HG03571 (cell line): ENCODE measurements at regions not wholly inside any gene's neighbourhood (a gene's known extent, or its start where the extent isn't known, plus 50 kb on each side); places are given as distances from the start of the nearest gene placed in this dataset.

Experiments used
- ATAC-seq: cut with Tn5 transposase; IDR thresholded peaks from one replicate; pipeline ENCODE4 v1.9.1; 2021; ENCODE audit not compliant: unreplicated experiment

DNA sequence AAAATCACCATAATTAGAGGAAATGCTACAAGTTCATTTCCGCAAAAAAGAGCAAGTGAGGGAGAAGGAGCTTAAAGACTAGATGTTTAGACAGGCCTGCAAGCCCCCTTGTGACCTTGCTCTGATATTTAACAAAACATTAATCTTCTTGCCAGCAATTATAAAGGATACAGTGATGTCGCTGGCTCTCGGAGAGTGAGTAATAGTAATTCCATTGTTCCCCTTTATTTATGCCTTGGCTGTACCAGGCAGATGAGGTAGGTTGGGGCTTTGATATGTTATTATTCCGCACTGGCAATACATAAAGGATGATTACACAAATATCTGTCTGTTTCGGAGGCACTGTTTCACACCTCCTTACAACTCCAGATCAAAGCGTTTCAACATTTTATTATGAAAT lies 204.8 kb upstream of the SALL1 start:
- ATAC-seq: no peak

- no peak for ATAC-seq
These were observed 204.1 kb upstream of the SALL1 start for GRCh38 chr16:51355195-51355594.

DNA sequence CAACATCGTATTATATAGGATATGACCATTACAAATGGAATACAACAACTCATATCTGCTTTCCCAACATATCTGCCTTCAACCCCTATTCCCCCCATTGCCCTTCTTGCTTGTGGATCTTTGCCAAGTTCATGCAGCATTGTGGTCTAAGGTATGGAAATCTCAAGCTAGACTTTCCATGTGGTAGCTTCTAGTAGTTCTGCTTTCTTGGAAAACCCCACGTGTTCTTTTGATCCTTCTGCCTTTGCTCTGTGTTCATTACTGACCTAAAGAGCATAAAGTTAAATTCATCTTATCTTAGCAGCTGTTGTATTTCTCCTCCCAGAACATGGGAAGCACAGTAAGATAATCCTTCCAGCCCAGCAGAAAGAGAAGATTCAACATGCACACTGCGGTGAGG lies 202.0 kb upstream of the SALL1 start:
- ATAC-seq: no peak

GRCh38 chr16:51349626-51350025 lies 198.6 kb upstream of the SALL1 start:
- no peak for ATAC-seq

DNA sequence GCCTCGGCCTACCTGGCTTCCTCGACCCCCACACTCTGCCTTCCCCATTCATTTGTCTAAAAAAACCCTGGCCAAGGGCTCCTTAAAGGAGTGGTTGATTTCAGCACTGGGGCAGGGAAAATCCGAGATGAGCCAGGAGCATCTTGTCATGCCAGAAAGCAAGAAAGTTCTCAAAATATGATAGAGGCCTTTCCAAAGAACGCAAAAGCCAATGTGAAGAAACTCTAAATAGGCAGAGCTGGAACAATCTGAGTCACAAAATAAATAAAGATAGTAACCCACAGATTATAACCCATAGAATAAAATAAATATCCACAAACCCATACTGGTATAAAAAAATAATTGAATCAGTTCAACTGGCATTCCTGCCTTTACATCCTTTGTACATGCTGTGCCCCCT lies 192.3 kb upstream of the SALL1 start:
- ATAC-seq: no peak

DNA sequence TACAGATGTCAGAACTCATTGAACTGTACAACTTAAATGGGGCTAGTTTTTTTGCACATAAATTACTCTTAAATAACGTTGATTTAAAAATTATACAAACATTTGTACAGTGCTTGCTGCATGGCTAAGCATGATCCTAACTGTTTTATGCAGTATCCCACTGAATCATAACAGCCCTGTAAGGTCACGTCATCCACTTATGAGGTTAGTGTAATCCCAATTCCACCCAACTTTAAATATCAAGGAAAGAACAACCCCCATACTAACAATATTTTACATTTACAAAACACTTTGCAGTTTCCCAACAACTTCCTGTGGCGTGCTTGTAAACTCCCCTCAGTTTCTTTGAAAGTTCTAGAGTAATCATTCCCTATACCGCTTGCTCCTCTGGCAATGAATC lies 190.1 kb upstream of the SALL1 start:
- no peak for ATAC-seq

DNA sequence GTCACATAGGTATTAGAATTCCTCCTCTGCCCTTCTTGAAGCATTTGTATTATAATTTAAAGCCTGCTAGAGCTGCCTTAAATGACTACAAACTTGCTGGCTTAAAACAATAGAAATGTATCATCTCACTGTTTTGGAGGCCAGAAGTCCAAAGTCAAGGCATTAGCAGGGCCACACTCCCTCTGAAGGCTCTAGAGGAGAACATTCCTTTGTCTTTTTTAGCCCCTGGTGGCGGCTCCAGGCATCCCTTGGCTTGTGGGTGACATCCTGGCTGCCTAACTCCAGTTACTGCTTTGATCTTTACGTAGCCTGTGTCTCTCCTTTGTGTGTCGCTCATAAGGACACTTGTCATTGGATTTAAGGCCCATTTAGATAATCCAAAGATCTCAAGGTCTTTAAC lies 186.6 kb upstream of the SALL1 start:
- no peak for ATAC-seq

GRCh38 chr16:51328733-51329132 lies 177.7 kb upstream of the SALL1 start:
- ATAC-seq: no peak

GRCh38 chr16:51327001-51327400 lies 175.9 kb upstream of the SALL1 start:
- no peak for ATAC-seq

GRCh38 chr16:51326131-51326856 lies 175.2 kb upstream of the SALL1 start:
- no peak for ATAC-seq

DNA sequence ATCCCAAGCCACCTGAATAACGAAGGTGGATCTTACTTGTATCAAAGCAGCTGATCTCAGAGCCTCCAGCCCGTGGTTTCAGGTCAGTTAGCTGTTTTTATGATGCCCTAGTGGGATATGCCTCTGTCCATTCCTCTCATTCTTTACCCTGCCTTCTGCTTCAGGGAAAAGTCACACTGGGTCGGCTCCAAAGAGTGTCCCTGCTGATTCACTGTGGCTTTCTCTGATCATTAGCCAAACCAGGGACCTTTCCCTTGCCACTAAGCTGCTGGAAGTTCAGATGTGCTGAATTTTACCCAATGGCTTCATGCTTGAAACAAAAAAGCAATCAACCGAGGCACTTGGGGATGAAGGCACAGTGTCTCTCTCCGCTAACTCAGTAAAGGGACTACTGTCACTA lies 170.2 kb upstream of the SALL1 start:
- no peak for ATAC-seq

GRCh38 chr16:51317575-51317974 lies 166.5 kb upstream of the SALL1 start:
- no peak for ATAC-seq

- ATAC-seq: no peak
These were observed 162.1 kb upstream of the SALL1 start for GRCh38 chr16:51313198-51313597.

DNA sequence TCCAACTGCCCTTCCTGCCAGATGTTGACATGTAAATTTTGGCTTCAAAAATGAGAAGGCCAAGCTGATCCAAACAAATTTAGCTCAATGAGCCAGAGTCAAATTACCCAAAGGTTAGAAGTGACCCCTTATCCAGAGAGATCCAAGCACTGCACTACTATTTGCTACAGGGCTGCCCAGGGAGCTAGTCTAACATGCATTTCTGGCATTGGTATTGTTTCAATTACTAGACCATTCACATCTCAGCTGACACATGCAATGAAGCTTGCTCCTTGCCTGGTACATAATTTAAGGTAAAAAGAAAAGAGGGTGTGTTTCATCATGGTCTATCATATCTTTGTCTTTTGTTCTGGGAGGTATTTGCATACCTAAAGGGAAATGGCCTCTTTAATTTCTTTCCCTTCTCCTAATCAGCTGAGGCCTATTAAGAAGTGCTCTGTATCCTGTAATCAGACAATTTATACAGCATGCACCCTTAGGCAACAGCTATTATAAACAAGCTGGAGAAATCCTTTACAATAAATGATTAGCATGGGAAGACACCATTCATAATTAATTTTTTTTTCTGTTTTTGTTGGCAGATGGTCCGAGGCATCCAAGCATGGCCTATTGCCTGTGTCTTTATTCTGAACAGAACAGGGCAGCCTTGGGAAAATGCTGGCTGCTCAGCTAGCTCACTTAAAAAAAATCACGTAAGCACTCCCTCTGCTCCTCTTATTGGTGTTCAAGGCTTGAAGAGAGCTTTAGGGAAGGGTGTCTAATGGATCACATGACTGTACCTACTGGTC lies 161.5 kb upstream of the SALL1 start:
- no peak for ATAC-seq

GRCh38 chr16:51310159-51310558 lies 159.1 kb upstream of the SALL1 start:
- no peak for ATAC-seq

DNA sequence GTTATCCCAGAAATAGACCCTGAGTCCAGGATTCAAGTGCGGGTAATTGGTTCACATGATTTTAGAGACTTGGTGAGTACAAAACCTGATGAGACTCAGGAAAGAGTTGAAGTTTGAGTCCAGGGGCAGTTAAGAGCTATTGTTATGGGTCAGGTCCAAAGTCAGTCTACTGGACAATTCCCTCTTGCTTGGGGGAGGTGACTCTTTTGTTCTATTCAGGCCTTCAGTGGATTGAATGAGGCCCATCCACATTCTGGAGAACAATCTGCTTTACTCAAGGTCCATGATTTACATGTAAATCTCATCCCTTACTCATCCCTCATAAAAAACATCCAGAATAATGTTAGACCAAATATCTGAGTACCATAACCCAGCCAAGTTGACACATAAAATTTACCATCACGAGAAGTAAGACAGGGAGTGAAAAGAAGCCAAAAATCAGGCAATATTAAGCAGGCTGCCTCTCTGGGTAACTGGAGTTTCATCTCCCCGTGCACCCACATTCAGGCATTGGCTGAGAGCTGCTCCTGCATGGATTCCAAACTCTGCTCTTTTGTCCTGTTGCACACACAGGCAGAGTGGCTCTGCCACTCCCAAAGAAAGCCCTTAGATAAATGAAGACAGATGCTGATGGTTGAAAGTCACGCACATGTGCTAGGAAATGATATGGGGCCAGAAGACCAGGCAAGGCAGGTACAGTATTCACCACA lies 156.0 kb upstream of the SALL1 start:
- ATAC-seq: no peak

- no peak for ATAC-seq
These were observed 155.0 kb upstream of the SALL1 start for GRCh38 chr16:51306116-51306515.

GRCh38 chr16:51305337-51305736 lies 154.3 kb upstream of the SALL1 start:
- ATAC-seq: no peak

DNA sequence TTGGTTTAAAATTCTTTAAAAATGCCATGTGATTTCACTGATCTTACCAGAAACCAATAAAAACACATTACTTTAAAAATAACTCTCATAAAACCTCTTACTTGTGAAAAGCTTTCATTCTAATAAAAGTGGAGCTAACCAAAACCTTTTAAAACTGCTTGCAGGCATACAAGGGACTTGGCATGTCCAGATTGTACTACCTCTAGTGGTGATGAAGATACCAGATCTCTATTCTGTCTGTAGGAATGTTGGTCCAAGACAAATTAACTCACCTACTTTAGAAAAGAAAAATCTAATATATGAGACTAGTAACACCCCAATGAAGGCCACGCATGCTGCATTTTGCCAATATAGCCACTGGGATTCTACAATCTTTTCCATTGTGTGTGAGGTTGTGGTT lies 151.0 kb upstream of the SALL1 start:
- ATAC-seq: no peak

DNA sequence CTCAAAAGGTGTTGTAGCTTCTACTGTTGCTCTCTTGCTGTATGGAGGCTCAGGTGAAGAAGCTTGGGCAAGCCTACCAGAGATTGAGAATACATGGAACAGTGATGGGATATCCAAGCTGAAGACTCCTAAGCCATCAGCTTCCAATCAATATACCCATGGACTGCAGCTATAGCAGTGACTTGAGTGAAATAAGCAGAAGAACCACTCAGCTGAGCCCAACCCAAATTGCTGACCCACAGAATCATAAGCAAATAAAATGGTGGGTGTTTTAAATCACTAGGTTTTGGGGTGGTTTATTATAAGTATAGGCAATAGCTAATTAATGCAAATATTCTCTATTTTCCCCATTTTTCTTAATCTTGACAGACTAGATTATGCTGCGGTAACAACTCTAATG lies 147.7 kb upstream of the SALL1 start:
- no peak for ATAC-seq

DNA sequence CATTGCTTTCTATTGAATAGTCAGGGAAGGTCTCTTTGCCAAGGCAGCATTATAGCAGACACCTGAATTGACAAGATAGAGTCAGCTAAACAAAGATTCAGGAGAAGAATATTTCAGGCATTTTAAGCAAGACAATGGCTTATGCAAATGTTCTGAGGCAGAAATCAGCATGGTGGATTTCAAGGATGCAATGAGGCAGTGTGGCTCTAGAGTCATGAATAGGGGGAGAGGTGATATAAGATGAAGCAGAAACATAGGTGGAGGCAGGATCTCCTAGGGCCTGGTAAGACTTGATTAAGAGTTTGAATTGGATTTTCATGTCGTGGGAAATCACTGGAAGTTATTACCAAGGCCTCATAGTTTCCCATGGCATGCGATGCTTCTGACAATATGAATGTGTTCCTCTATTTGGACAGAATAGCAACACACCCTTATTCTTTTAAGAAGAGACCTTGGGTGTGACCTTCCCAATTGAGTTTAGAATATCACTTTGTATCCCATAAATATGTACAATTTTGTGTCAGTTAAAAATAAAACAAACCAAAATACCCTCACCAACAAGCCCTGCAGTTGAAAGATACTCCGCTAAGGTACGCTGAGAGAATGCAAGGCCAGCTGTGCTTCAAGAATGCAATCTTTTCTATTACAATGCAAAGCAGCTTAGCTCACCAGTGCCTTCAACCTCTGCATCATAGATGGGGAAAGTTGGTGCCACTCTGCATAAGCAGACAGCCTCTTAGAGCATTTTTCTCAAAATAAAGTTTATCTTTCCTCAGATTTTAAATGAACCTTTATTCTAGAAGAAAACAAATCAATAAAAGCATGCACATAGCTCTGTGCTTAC lies 139.6 kb upstream of the SALL1 start:
- no peak for ATAC-seq
